ENCODE measurements at regions not wholly inside any gene's neighbourhood (a gene's known extent, or its start where the extent isn't known, plus 50 kb on each side); places are given as distances from the start of the nearest gene placed in this dataset.
A peak's percentile ranks its signal among the peaks of the same experiment; 100 is the strongest.

GRCh38 chr1:93749894-93750301 lies 68.3 kb upstream of the BCAR3 start:
- no peaks in the 10 kb centered on the region for H3K36me3 ChIP-seq (replicated peaks in 1 of 2; ENCODE audit: insufficient read depth in 1 of 2, low read depth in 2 of 2)
- H3K4me3 ChIP-seq, result no peak overlapping the region
- no peaks in the 10 kb centered on the region for H3K27me3 ChIP-seq
- peaks cover 0 to 4% (median 0%) of the 10 kb centered on the region in 3 donors for H3K9me3 ChIP-seq
- intact Hi-C loops (cut with DNase I), result no loop called here
- DNase-seq (peak in 2 of 4 donors; percentile 21 to 30), ATAC-seq (no peak)
- TF ChIP-seq POLR2A (IDR thresholded peaks at IDR 0.05), result no peak
- TF ChIP-seq, protein P1, sequence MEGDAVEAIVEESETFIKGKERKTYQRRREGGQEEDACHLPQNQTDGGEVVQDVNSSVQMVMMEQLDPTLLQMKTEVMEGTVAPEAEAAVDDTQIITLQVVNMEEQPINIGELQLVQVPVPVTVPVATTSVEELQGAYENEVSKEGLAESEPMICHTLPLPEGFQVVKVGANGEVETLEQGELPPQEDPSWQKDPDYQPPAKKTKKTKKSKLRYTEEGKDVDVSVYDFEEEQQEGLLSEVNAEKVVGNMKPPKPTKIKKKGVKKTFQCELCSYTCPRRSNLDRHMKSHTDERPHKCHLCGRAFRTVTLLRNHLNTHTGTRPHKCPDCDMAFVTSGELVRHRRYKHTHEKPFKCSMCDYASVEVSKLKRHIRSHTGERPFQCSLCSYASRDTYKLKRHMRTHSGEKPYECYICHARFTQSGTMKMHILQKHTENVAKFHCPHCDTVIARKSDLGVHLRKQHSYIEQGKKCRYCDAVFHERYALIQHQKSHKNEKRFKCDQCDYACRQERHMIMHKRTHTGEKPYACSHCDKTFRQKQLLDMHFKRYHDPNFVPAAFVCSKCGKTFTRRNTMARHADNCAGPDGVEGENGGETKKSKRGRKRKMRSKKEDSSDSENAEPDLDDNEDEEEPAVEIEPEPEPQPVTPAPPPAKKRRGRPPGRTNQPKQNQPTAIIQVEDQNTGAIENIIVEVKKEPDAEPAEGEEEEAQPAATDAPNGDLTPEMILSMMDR (IDR thresholded peaks at IDR 0.05), result peak in 2 of 7 experiments; percentile 19 to 37
- H3K4me1 ChIP-seq, result peaks cover 5% of the 10 kb centered on the region
- WGBS, 2 donors, result 25 to 37% methylated on average over 2 of the region's 2 CpGs
- H3K27ac ChIP-seq, result no peak overlapping the region

DNA sequence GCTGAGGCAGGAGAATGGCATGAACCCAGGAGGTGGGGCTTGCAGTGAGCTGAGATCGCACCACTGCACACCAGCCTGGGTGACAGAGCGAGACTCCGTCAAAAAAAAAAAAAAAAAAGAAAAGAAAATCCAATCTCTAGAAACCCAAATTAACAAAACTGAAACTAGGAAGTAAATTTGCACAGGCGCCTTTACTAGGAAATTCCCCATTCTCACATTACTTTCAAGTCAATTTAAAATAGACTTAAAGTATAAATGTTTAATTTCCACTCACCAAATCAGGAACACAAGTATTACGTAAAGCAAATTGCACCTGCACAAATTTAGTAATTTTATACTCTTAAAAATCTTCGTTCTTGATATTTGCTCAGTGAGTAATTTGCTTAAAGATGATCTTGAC lies 67.8 kb upstream of the BCAR3 start:
- no peak overlapping the region for H3K27ac ChIP-seq
- H3K27me3 ChIP-seq, result no peaks in the 10 kb centered on the region
- no peak for ATAC-seq
- peaks cover 5% of the 10 kb centered on the region for H3K4me1 ChIP-seq
- peaks cover 0 to 4% (median 0%) of the 10 kb centered on the region in 3 donors for H3K9me3 ChIP-seq
- intact Hi-C loops (cut with DNase I), result no loop called here
- no peak for DNase-seq
- H3K4me3 ChIP-seq, result no peak overlapping the region
- 68 to 81% methylated on average over 6 of the region's 6 CpGs for WGBS, 2 donors
- TF ChIP-seq, protein P1 (IDR thresholded peaks at IDR 0.05), result no peak
- no peak for TF ChIP-seq POLR2A (IDR thresholded peaks at IDR 0.05)
- H3K36me3 ChIP-seq (replicated peaks in 1 of 2; ENCODE audit: insufficient read depth in 1 of 2, low read depth in 2 of 2), result no peaks in the 10 kb centered on the region

- H3K4me3 ChIP-seq, result no peak overlapping the region
- peaks cover 0 to 4% (median 0%) of the 10 kb centered on the region in 3 donors for H3K9me3 ChIP-seq
- no peak for DNase-seq
- no peak overlapping the region for H3K27ac ChIP-seq
- H3K36me3 ChIP-seq (replicated peaks in 1 of 2; ENCODE audit: insufficient read depth in 1 of 2, low read depth in 2 of 2), result no peaks in the 10 kb centered on the region
- TF ChIP-seq POLR2A (IDR thresholded peaks at IDR 0.05), result no peak
- TF ChIP-seq, protein P1 (IDR thresholded peaks at IDR 0.05), result no peak
- ATAC-seq, result no peak
- intact Hi-C loops (cut with DNase I), result no loop called here
- H3K4me1 ChIP-seq, result peaks cover 18% of the 10 kb centered on the region
- H3K27me3 ChIP-seq, result no peaks in the 10 kb centered on the region
- 93% methylated on average over 6 of the region's 6 CpGs for WGBS, 2 donors
These were observed 64.6 kb upstream of the BCAR3 start for GRCh38 chr1:93746021-93746812.

DNA sequence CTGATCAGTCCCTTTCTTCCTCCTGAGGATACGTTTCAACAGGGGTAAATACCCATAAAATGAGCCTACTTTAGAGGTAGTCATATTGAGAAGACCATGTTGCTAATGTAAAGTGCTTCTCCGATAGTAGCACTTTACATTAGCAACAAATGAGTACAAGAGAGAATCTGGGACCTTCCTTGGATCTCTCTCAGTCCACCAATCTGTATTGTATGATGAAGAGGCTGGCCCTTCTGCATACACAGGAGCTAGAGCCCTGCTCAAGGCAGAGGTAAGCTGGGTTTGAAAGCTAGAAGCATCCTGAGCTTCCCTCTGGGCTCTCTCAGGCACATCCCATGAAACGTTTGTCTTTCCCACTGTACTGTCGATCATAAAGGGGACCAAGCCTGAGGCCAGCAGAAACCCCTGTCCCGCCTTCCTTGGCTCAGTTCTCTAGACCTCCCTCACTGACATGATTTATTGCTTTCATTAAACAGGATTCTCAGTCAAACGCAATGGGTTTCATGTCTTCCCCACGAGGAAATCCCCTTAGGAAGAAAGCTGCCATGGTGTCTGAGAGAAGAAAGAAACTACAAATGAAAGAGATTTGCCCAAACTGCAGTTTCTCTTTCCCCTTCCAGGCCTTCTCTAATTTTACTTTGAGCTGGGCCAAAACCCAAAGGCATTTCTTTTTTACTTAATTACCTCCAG lies 62.8 kb upstream of the BCAR3 start:
- Histone ChIP-seq H3K9me3 (peaks cover 0 to 4% (median 0%) of the 10 kb centered on the region in 3 donors), H3K36me3 (replicated peaks in 1 of 2; ENCODE audit: insufficient read depth in 1 of 2, low read depth in 2 of 2) (no peaks in the 10 kb centered on the region), H3K4me1 (peaks cover 13% of the 10 kb centered on the region), H3K27me3 (no peaks in the 10 kb centered on the region), H3K4me3 (no peak overlapping the region), H3K27ac (no peak overlapping the region)
- 62 to 84% methylated on average over 7 of the region's 7 CpGs for WGBS, 2 donors
- intact Hi-C loops (cut with DNase I), result no loop called here
- no peak for ATAC-seq
- DNase-seq, result no peak
- TF ChIP-seq, protein P1 (IDR thresholded peaks at IDR 0.05), result no peak
- TF ChIP-seq POLR2A (IDR thresholded peaks at IDR 0.05), result no peak

Measured in body of pancreas (tissue), 4 donors.